H1 (cell line): ENCODE measurements at regions not wholly inside any gene's neighbourhood (a gene's known extent, or its start where the extent isn't known, plus 50 kb on each side); places are given as distances from the start of the nearest gene placed in this dataset.

Source experiments
- CTCF ChIA-PET: fragments of 300-600 bp; sonication (Branson Sonifier 250); formaldehyde crosslinking; loops from one replicate; lab custom pipeline; 2021; ENCODE audit not compliant: partially characterized antibody; lab: Charles Lee
- POLR2A ChIA-PET: fragments of 300-600 bp; sonication (Branson Sonifier 250); formaldehyde crosslinking; loops from one replicate; lab custom pipeline; 2021; ENCODE audit warnings: inconsistent platforms; ENCODE audit not compliant: partially characterized antibody; lab: Charles Lee
- DNase-seq, 2 experiments: peaks; one replicate each; pipeline versions ENCODE4 v3.0.0 to v3.0.0-alpha.2; 2010 to 2022; ENCODE audit warnings: low spot score in 2 of 2, low read depth in 1 of 2, mixed read lengths in 1 of 2
- FAIRE-seq: peaks from 2 replicates; lab custom pipeline; 2011; peaks lifted over from hg19 to GRCh38; lab: Jason Lieb, UNC
- H2AFZ ChIP-seq: 2 replicates; pipeline ENCODE4 v1.8.1; 2012; ENCODE audit warnings: low read length, inconsistent platforms
- H2AK5ac ChIP-seq: 2 replicates; pipeline ENCODE4 v1.6.1; 2013; ENCODE audit warnings: low read depth, low read length
- H2BK120ac ChIP-seq: replicated peaks from 2 replicates; pipeline ENCODE3; 2013; ENCODE audit warnings: low read depth, low read length, inconsistent platforms
- H2BK12ac ChIP-seq: 2 replicates; pipeline ENCODE4 v1.6.1; 2013; ENCODE audit warnings: low read depth, low read length
- H2BK15ac ChIP-seq: 2 replicates; pipeline ENCODE4 v1.6.1; 2013; ENCODE audit warnings: low read length
- H2BK20ac ChIP-seq: 2 replicates; pipeline ENCODE4 v1.6.1; 2013; ENCODE audit warnings: low read length
- H2BK5ac ChIP-seq: 2 replicates; pipeline ENCODE4 v1.6.1; 2013; ENCODE audit warnings: low read depth, low read length
- H3K14ac ChIP-seq: 2 replicates; pipeline ENCODE4 v1.6.1; 2013; ENCODE audit warnings: inconsistent platforms; ENCODE audit not compliant: insufficient read length
- H3K18ac ChIP-seq: 2 replicates; pipeline ENCODE4 v1.6.1; 2013; ENCODE audit warnings: low read length; ENCODE audit errors: extremely low read depth
- H3K23ac ChIP-seq: 2 replicates; pipeline ENCODE4 v1.6.1; 2013; ENCODE audit warnings: inconsistent platforms; ENCODE audit not compliant: insufficient read length
- H3K23me2 ChIP-seq: 2 replicates; pipeline ENCODE4 v1.6.1; 2013; ENCODE audit warnings: low read depth, low read length
- H3K27ac ChIP-seq: 2 replicates; pipeline ENCODE4 v1.6.1; 2011; ENCODE audit warnings: low read depth, low read length, inconsistent platforms
- H3K27me3 ChIP-seq, 4 experiments: replicated peaks in 1 of 4; 1 replicate in 1 of 4; 2 replicates in 3 of 4; pipeline versions ENCODE4 v1.6.1 to v1.8.1; 2011 to 2013; ENCODE audit warnings: low read length in 3 of 4, mild to moderate bottlenecking in 3 of 4, inconsistent platforms in 2 of 4, mixed read lengths in 2 of 4, moderate library complexity in 1 of 4; ENCODE audit not compliant: control insufficient read depth in 3 of 4, insufficient read depth in 3 of 4; ENCODE audit errors: extremely low read depth in 1 of 4
- H3K36me3 ChIP-seq, 4 experiments: 2 replicates each; pipeline versions ENCODE4 v1.6.1 to v1.8.1; 2011 to 2013; ENCODE audit warnings: mild to moderate bottlenecking in 4 of 4, low read length in 3 of 4, moderate library complexity in 2 of 4, control low read depth in 1 of 4, inconsistent platforms in 1 of 4; ENCODE audit not compliant: insufficient read depth in 4 of 4, control insufficient read depth in 2 of 4
- H3K4ac ChIP-seq: replicated peaks from 2 replicates; pipeline ENCODE3; 2013; ENCODE audit warnings: low read length, low read depth, mixed read lengths, inconsistent platforms; ENCODE audit not compliant: insufficient read length
- H3K4me1 ChIP-seq, 4 experiments: replicated peaks in 1 of 4; 1 replicate in 1 of 4; 2 replicates in 3 of 4; pipeline versions ENCODE4 v1.6.1 to v1.8.1; 2011 to 2013; ENCODE audit warnings: low read length in 3 of 4, inconsistent platforms in 2 of 4, mixed read lengths in 1 of 4; ENCODE audit not compliant: insufficient read depth in 4 of 4, control insufficient read depth in 3 of 4
- H3K4me2 ChIP-seq, 2 experiments: 2 replicates each; pipeline versions ENCODE4 v1.6.1 to v1.8.1; 2011 to 2013; ENCODE audit warnings: low read depth in 2 of 2, low read length in 2 of 2, control low read depth in 1 of 2, inconsistent platforms in 1 of 2, mild to moderate bottlenecking in 1 of 2; ENCODE audit not compliant: insufficient read depth in 1 of 2
- H3K4me3 ChIP-seq, 4 experiments: fragments of 200-600, 300-600 bp in 1 of 4; sonication (generic), shearing (Covaris generic), sonication (Bioruptor Twin) in 1 of 4; 2 replicates each; pipeline versions ENCODE4 v1.5.1 to v1.8.1; 2011 to 2016; ENCODE audit warnings: low read length in 4 of 4, low read depth in 3 of 4, control low read depth in 2 of 4, inconsistent platforms in 2 of 4, mild to moderate bottlenecking in 2 of 4, mixed read lengths in 1 of 4, moderate library complexity in 1 of 4; ENCODE audit not compliant: insufficient read depth in 2 of 4; ENCODE audit errors: extremely low read depth in 1 of 4
- H3K56ac ChIP-seq: replicated peaks from 2 replicates; pipeline ENCODE3; 2013; ENCODE audit warnings: low read depth, mild to moderate bottlenecking, mixed read lengths, low read length, inconsistent platforms; ENCODE audit not compliant: insufficient read length
- H3K79me1 ChIP-seq: 2 replicates; pipeline ENCODE4 v1.6.1; 2013; ENCODE audit warnings: low read depth, low read length, control low read depth
- H3K79me2 ChIP-seq, 2 experiments: 2 replicates each; pipeline versions ENCODE4 v1.6.1 to v1.8.1; 2012 to 2013; ENCODE audit warnings: low read length in 2 of 2, mild to moderate bottlenecking in 2 of 2, inconsistent platforms in 1 of 2; ENCODE audit not compliant: insufficient read depth in 2 of 2, control insufficient read depth in 1 of 2
- H3K9ac ChIP-seq, 4 experiments: replicated peaks in 1 of 4; 1 replicate in 1 of 4; 2 replicates in 3 of 4; pipeline versions ENCODE4 v1.6.1 to v1.8.1; 2011 to 2013; ENCODE audit warnings: low read depth in 3 of 4, low read length in 3 of 4, control low read depth in 2 of 4, mild to moderate bottlenecking in 2 of 4, moderate library complexity in 2 of 4, inconsistent platforms in 1 of 4; ENCODE audit errors: extremely low read depth in 1 of 4
- H3K9me3 ChIP-seq, 2 experiments: 2 replicates each; pipeline versions ENCODE4 v1.6.1 to v1.8.1; 2012 to 2013; ENCODE audit warnings: mild to moderate bottlenecking in 2 of 2, moderate library complexity in 2 of 2, control low read depth in 1 of 2, inconsistent platforms in 1 of 2, low read depth in 1 of 2, low read length in 1 of 2, mixed read lengths in 1 of 2; ENCODE audit not compliant: insufficient read depth in 2 of 2
- H4K20me1 ChIP-seq, 2 experiments: replicated peaks in 1 of 2; 2 replicates each; pipeline versions ENCODE3 to v1.8.1; 2011 to 2013; ENCODE audit warnings: inconsistent platforms in 2 of 2, low read length in 2 of 2, mild to moderate bottlenecking in 1 of 2; ENCODE audit not compliant: insufficient read depth in 2 of 2, control insufficient read depth in 1 of 2
- H4K5ac ChIP-seq: 2 replicates; pipeline ENCODE4 v1.6.1; 2013; ENCODE audit warnings: low read length, low read depth, mixed read lengths, inconsistent platforms; ENCODE audit not compliant: insufficient read length
- H4K8ac ChIP-seq: 2 replicates; pipeline ENCODE4 v1.8.0; 2013; ENCODE audit warnings: mild to moderate bottlenecking, moderate library complexity, low read length, inconsistent platforms; ENCODE audit not compliant: insufficient read depth; ENCODE audit errors: extremely low read depth
- H4K91ac ChIP-seq: replicated peaks from 2 replicates; pipeline ENCODE3; 2013; ENCODE audit warnings: low read length, mixed read lengths, inconsistent platforms; ENCODE audit not compliant: insufficient read length
- CBX8 ChIP-seq: fragments of 300-800, 300-1000 bp; sonication (generic); IDR thresholded peaks from 2 replicates; pipeline ENCODE4 v1.7.1; 2016; ENCODE audit warnings: low read depth, low read length, borderline replicate concordance
- CHD1 ChIP-seq: IDR thresholded peaks from 2 replicates; pipeline ENCODE4 v1.6.1; 2012; ENCODE audit warnings: low read depth, low read length, improper control_type of control experiment
- SIN3A ChIP-seq, 2 experiments: IDR thresholded peaks in 1 of 2; conservative IDR thresholded peaks in 1 of 2; 2 replicates each; pipeline ENCODE4 v1.6.1; 2011 to 2012; ENCODE audit warnings: low read length in 2 of 2, improper control_type of control experiment in 1 of 2, low read depth in 1 of 2, mild to moderate bottlenecking in 1 of 2
- SIRT6 ChIP-seq: IDR thresholded peaks from one replicate; pipeline ENCODE4 v1.7.1; 2012; ENCODE audit warnings: low read length, inconsistent platforms
- SP2 ChIP-seq: IDR thresholded peaks from 2 replicates; pipeline ENCODE4 v1.6.1; 2012; ENCODE audit warnings: mild to moderate bottlenecking, low read length, inconsistent platforms
- TBP ChIP-seq: IDR thresholded peaks from 2 replicates; pipeline ENCODE4 v1.6.1; 2011; ENCODE audit warnings: low read depth, low read length, improper control_type of control experiment
- TCF12 ChIP-seq: IDR thresholded peaks from 2 replicates; pipeline ENCODE4 v1.6.1; 2011; ENCODE audit warnings: low read depth, mild to moderate bottlenecking, low read length
- TEAD4 ChIP-seq: IDR thresholded peaks from 2 replicates; pipeline ENCODE4 v1.6.1; 2012; ENCODE audit warnings: low read depth, low read length, inconsistent platforms, mixed read lengths
- ZNF274 ChIP-seq: IDR thresholded peaks from 2 replicates; pipeline ENCODE4 v1.7.0; 2012; ENCODE audit warnings: low read length, borderline replicate concordance; ENCODE audit errors: extremely low read depth
- WGBS, 2 experiments: shearing (Covaris generic) in 1 of 2; methylation state at CpG; one replicate each; pipeline versions ENCODE4 v1.1.6 to v1.1.7; 2013 to 2015; ENCODE audit warnings: low lambda C conversion rate in 2 of 2, mixed read lengths in 2 of 2, inconsistent platforms in 1 of 2, low coverage in 1 of 2, missing lambda C conversion rate in 1 of 2; ENCODE audit not compliant: insufficient replicate concordance in 2 of 2, insufficient coverage in 1 of 2, insufficient read length in 1 of 2; ENCODE audit errors: extremely low coverage in 1 of 2, missing lambda C conversion rate in 1 of 2; 5-methylcytosine and 5-hydroxymethylcytosine counted together
- TF ChIP-seq, protein P1 (sequence below), 3 experiments: IDR thresholded peaks; 1 replicate in 2 of 3; 2 replicates in 1 of 3; pipeline versions ENCODE4 v1.5.1 to v1.6.1; 2011; ENCODE audit warnings: low read length in 3 of 3, mild to moderate bottlenecking in 3 of 3, inconsistent platforms in 2 of 3, low read depth in 1 of 3, moderate library complexity in 1 of 3; ENCODE audit not compliant: insufficient read depth in 1 of 3; ENCODE audit errors: control extremely low read depth in 1 of 3
- TF ChIP-seq, protein P2 (sequence below): IDR thresholded peaks from 2 replicates; pipeline ENCODE4 v1.6.1; 2012; ENCODE audit warnings: low read length, inconsistent platforms

DNA sequence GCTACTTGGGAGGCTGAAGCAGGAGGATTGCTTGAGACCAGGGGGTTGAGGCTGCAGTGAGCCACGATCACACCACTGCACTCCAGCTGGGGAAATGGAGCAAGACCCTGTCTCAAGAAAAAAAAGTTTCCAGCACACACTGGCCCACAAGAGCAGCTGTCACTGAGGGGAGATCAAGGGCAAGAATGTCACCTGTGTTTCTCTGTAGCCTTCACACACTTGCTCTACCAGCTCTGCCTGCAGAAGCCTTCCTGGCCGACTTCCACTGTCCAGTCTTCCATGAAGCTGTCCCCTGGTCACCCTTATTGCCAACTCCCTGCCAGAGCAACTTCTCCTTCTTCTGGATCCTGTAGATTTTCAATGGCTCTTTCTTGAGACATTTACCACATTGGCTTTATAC is 158.0 kb downstream of the KCTD15 start:
- Histone ChIP-seq H4K5ac (no peak overlapping the region), H3K23ac (no peak overlapping the region), H3K4me2 (no peak overlapping the region), H3K36me3 (no peaks in the 10 kb centered on the region), H3K23me2 (no peaks in the 10 kb centered on the region), H2BK20ac (no peak overlapping the region), H3K4me1 (no peaks in the 10 kb centered on the region), H3K79me1 (no peaks in the 10 kb centered on the region), H3K27ac (no peak overlapping the region), H3K18ac (no peak overlapping the region), H2BK5ac (no peak overlapping the region), H3K79me2 (no peaks in the 10 kb centered on the region), H3K56ac (no peak overlapping the region), H2BK15ac (no peak overlapping the region), H3K27me3 (no peaks in the 10 kb centered on the region), H3K14ac (no peak overlapping the region), H4K8ac (no peak overlapping the region), H2BK120ac (no peak overlapping the region), H3K4ac (no peak overlapping the region), H2BK12ac (no peak overlapping the region), H3K9ac (no peak overlapping the region), H3K9me3 (no peaks in the 10 kb centered on the region), H4K91ac (no peak overlapping the region), H3K4me3 (no peak overlapping the region), H2AK5ac (no peak overlapping the region), H2AFZ (no peak overlapping the region), H4K20me1 (no peaks in the 10 kb centered on the region)
- DNase-seq (no peak), FAIRE-seq (no peak)
- ChIA-PET CTCF (interaction anchor here (1.0 to 1.6 kb wide), 2 partner anchors 10 to 186 kb away, joined by 3 to 5 read pairs; no protein-coding TSS in a partner anchor), POLR2A (no interaction called here)
- 81% methylated on average over 2 of the region's 2 CpGs; no CpG with 5 or more reads in 1 of the 2 experiments for WGBS, 2 experiments
- TF ChIP-seq TCF12 = no peak
- no peak for TF ChIP-seq CBX8
- no peak for TF ChIP-seq SP2
- TF ChIP-seq, protein P1, sequence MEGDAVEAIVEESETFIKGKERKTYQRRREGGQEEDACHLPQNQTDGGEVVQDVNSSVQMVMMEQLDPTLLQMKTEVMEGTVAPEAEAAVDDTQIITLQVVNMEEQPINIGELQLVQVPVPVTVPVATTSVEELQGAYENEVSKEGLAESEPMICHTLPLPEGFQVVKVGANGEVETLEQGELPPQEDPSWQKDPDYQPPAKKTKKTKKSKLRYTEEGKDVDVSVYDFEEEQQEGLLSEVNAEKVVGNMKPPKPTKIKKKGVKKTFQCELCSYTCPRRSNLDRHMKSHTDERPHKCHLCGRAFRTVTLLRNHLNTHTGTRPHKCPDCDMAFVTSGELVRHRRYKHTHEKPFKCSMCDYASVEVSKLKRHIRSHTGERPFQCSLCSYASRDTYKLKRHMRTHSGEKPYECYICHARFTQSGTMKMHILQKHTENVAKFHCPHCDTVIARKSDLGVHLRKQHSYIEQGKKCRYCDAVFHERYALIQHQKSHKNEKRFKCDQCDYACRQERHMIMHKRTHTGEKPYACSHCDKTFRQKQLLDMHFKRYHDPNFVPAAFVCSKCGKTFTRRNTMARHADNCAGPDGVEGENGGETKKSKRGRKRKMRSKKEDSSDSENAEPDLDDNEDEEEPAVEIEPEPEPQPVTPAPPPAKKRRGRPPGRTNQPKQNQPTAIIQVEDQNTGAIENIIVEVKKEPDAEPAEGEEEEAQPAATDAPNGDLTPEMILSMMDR (IDR thresholded peaks at IDR 0.05; ENCODE audit: control extremely low read depth in 1 of 3, insufficient read depth in 1 of 3, low read depth in 1 of 3, low read length in 3 of 3) = no peak
- no peak for TF ChIP-seq TBP
- TF ChIP-seq, protein P2, sequence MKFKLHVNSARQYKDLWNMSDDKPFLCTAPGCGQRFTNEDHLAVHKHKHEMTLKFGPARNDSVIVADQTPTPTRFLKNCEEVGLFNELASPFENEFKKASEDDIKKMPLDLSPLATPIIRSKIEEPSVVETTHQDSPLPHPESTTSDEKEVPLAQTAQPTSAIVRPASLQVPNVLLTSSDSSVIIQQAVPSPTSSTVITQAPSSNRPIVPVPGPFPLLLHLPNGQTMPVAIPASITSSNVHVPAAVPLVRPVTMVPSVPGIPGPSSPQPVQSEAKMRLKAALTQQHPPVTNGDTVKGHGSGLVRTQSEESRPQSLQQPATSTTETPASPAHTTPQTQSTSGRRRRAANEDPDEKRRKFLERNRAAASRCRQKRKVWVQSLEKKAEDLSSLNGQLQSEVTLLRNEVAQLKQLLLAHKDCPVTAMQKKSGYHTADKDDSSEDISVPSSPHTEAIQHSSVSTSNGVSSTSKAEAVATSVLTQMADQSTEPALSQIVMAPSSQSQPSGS = no peak
- no peak for TF ChIP-seq SIRT6
- no peak for TF ChIP-seq SIN3A (conservative IDR thresholded peaks at IDR 0.05 in 1 of 2, IDR thresholded peaks at IDR 0.05 in 1 of 2; ENCODE audit: low read depth in 1 of 2, low read length in 2 of 2)
- TF ChIP-seq TEAD4 = no peak
- TF ChIP-seq CHD1 = no peak
- no peak for TF ChIP-seq ZNF274
